Naive B cell (primary cell): ENCODE measurements at regions not wholly inside any gene's neighbourhood (a gene's known extent, or its start where the extent isn't known, plus 50 kb on each side); places are given as distances from the start of the nearest gene placed in this dataset.

ENCODE experiments used
- ATAC-seq, 2 donors: fragments of 150-1000 bp; cut with Tn5 transposase; 2 replicates each; pipeline ENCODE4 v1.10.0; 2021; ENCODE audit warnings: low read depth in 2 of 2, mild to moderate bottlenecking in 2 of 2, moderate library complexity in 2 of 2
- DNase-seq: peaks from one replicate; pipeline ENCODE4 v3.0.0; 2022
- H3K27ac Mint-ChIP-seq, 6 donors: one replicate each; pipeline ENCODE4 v1.8.0; 2020 to 2022; ENCODE audit warnings: mild to moderate bottlenecking in 6 of 6, mixed read lengths in 6 of 6, moderate library complexity in 5 of 6, inconsistent platforms in 2 of 6
- H3K27me3 Mint-ChIP-seq, 3 donors: one replicate each; pipeline ENCODE4 v1.8.0; 2021 to 2022; ENCODE audit warnings: mixed read lengths in 3 of 3, mild to moderate bottlenecking in 1 of 3
- H3K36me3 Mint-ChIP-seq, 2 donors: one replicate each; pipeline ENCODE4 v1.8.0; 2020 to 2022; ENCODE audit warnings: mixed read lengths in 2 of 2, inconsistent platforms in 1 of 2, mild to moderate bottlenecking in 1 of 2
- H3K4me1 Mint-ChIP-seq, 3 donors: one replicate each; pipeline ENCODE4 v1.8.0; 2020 to 2022; ENCODE audit warnings: mixed read lengths in 3 of 3, inconsistent platforms in 1 of 3, mild to moderate bottlenecking in 1 of 3, moderate library complexity in 1 of 3
- H3K4me3 Mint-ChIP-seq, 8 donors: one replicate each; pipeline ENCODE4 v1.8.0; 2020 to 2022; ENCODE audit warnings: mild to moderate bottlenecking in 8 of 8, mixed read lengths in 8 of 8, moderate library complexity in 8 of 8, inconsistent platforms in 2 of 8
- H3K9me3 Mint-ChIP-seq, 7 donors: one replicate each; pipeline ENCODE4 v1.8.0; 2020 to 2022; ENCODE audit warnings: mixed read lengths in 7 of 7, mild to moderate bottlenecking in 5 of 7, inconsistent platforms in 2 of 7, moderate library complexity in 1 of 7

GRCh38 chr22:48689206-48689605 is 1138.5 kb downstream of the BRD1 start:
- Mint-ChIP-seq H3K27me3 (peaks cover 0 to 11% (median 0%) of the 10 kb centered on the region in 3 donors), H3K4me3 (no peak overlapping the region), H3K9me3 (peaks cover 0 to 10% (median 0%) of the 10 kb centered on the region in 7 donors), H3K27ac (no peak overlapping the region), H3K36me3 (peaks cover 5 to 6% of the 10 kb centered on the region in 2 donors), H3K4me1 (no peaks in the 10 kb centered on the region)
- DNase-seq = no peak
- no peak for ATAC-seq

- Mint-ChIP-seq H3K4me3 (no peak overlapping the region), H3K4me1 (no peaks in the 10 kb centered on the region), H3K27ac (no peak overlapping the region), H3K36me3 (peaks cover 5 to 6% of the 10 kb centered on the region in 2 donors), H3K27me3 (peaks cover 0 to 11% (median 0%) of the 10 kb centered on the region in 3 donors), H3K9me3 (peaks cover 0 to 10% (median 2%) of the 10 kb centered on the region in 7 donors)
- DNase-seq = no peak
- ATAC-seq = no peak
These were observed 1139.3 kb downstream of the BRD1 start for GRCh38 chr22:48688366-48688765.

- Mint-ChIP-seq H3K9me3 (peaks cover 0 to 10% (median 2%) of the 10 kb centered on the region in 7 donors), H3K4me1 (no peaks in the 10 kb centered on the region), H3K4me3 (no peak overlapping the region), H3K27ac (peak overlapping the region in 1 of 6 donors; percentile 39), H3K36me3 (peaks cover 5 to 6% of the 10 kb centered on the region in 2 donors), H3K27me3 (peaks cover 0 to 11% (median 0%) of the 10 kb centered on the region in 3 donors)
- DNase-seq (no peak), ATAC-seq (no peak)
These were observed 1140.1 kb downstream of the BRD1 start for GRCh38 chr22:48687606-48688005.

DNA sequence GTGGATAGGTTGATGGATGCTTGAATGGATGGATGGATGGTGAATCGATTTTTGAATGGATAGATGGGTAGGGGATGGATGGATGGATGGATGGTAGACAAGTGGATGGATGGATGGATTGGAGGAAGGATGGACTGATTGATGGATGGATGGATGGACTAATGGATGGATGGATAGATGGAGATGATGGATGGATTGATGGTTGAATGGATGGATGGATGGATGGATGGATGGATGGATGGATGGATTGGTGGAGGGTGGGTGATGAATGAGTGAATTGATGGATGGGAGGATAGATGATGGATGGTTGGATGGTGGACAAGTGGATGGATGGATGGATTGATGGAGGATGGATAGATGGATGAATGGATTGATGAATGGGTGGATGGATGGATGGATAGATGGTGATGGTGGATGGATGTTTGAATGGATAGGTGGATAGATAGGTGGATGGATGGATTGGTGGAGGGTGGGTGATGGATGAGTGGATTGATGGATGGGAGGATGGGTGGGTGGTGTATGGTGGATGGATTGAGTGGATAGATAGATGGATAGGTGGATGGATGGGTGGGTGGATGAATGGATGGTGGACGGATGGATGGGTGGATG is 1140.9 kb downstream of the BRD1 start:
- H3K4me3 Mint-ChIP-seq = peak overlapping the region in 1 of 8 donors; percentile 36
- H3K4me1 Mint-ChIP-seq = no peaks in the 10 kb centered on the region
- H3K27me3 Mint-ChIP-seq = peaks cover 0 to 11% (median 0%) of the 10 kb centered on the region in 3 donors
- no peak overlapping the region for H3K27ac Mint-ChIP-seq
- DNase-seq (no peak), ATAC-seq (no peak)
- peaks cover 5 to 6% of the 10 kb centered on the region in 2 donors for H3K36me3 Mint-ChIP-seq
- peaks cover 0 to 10% (median 2%) of the 10 kb centered on the region in 7 donors for H3K9me3 Mint-ChIP-seq

DNA sequence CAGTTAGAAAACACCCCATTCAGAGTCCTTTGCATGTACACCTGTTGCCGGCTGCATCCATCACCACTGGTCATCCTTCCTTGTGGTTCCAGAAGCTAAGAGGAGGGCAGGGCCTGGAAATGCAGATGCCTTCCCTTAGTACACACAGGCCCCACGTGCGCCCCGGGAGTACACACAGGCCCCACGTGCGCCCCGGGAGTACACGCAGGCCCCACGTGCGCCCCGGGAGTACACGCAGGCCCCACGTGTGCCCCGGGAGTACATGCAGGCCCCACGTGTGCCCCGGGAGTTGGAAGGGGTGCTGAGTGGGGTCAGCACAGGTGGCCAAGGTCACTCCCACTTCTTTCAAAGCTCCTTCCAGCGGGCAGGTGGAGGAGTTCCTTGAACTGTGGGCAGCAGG is 1141.9 kb downstream of the BRD1 start:
- Mint-ChIP-seq H3K27ac (no peak overlapping the region), H3K4me3 (no peak overlapping the region), H3K9me3 (peaks cover 0 to 10% (median 2%) of the 10 kb centered on the region in 7 donors), H3K27me3 (peaks cover 0 to 10% (median 0%) of the 10 kb centered on the region in 3 donors), H3K4me1 (no peaks in the 10 kb centered on the region), H3K36me3 (peaks cover 5 to 6% of the 10 kb centered on the region in 2 donors)
- DNase-seq (no peak), ATAC-seq (no peak)

- peaks cover 0 to 10% (median 2%) of the 10 kb centered on the region in 7 donors for H3K9me3 Mint-ChIP-seq
- DNase-seq = no peak
- no peak overlapping the region for H3K4me3 Mint-ChIP-seq
- H3K27ac Mint-ChIP-seq = no peak overlapping the region
- peaks cover 5 to 6% of the 10 kb centered on the region in 2 donors for H3K36me3 Mint-ChIP-seq
- no peaks in the 10 kb centered on the region for H3K4me1 Mint-ChIP-seq
- ATAC-seq = no peak
- peaks cover 0 to 7% (median 0%) of the 10 kb centered on the region in 3 donors for H3K27me3 Mint-ChIP-seq
These were observed 1144.0 kb downstream of the BRD1 start for GRCh38 chr22:48683640-48684039.

GRCh38 chr22:48682504-48682903 is 1145.2 kb downstream of the BRD1 start:
- Mint-ChIP-seq H3K27ac (no peak overlapping the region), H3K4me3 (no peak overlapping the region), H3K36me3 (peaks cover 5 to 6% of the 10 kb centered on the region in 2 donors), H3K27me3 (peaks cover 0 to 7% (median 0%) of the 10 kb centered on the region in 3 donors), H3K4me1 (no peaks in the 10 kb centered on the region), H3K9me3 (peaks cover 0 to 10% (median 2%) of the 10 kb centered on the region in 7 donors)
- DNase-seq = no peak
- ATAC-seq = no peak

DNA sequence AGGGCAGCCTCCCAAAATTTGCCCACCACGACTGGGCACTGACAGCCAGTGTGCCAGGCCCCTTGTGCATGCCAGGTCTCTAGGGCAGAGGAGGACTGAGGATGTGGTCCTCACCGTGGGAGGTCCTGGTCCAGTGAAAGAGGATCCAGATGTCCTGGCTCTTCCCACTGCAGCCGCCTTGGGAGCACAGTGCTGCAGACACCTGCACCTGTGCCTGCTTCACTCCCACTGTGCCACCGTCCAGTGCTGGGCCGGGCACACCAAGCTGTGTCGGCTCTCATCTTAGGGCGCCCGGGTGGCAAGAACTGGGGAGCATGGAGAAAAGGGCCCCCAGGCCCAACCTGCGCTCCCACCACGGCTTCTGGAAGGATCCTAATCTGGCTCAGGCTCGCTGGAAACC is 1147.1 kb downstream of the BRD1 start:
- Mint-ChIP-seq H3K9me3 (peaks cover 0 to 2% (median 0%) of the 10 kb centered on the region in 7 donors), H3K36me3 (no peaks in the 10 kb centered on the region), H3K27me3 (no peaks in the 10 kb centered on the region), H3K4me3 (no peak overlapping the region), H3K4me1 (no peaks in the 10 kb centered on the region), H3K27ac (no peak overlapping the region)
- DNase-seq (no peak), ATAC-seq (no peak)

GRCh38 chr22:48679656-48680555 is 1147.8 kb downstream of the BRD1 start:
- DNase-seq = no peak
- H3K4me3 Mint-ChIP-seq = no peak overlapping the region
- H3K36me3 Mint-ChIP-seq = no peaks in the 10 kb centered on the region
- H3K27ac Mint-ChIP-seq = no peak overlapping the region
- H3K27me3 Mint-ChIP-seq = no peaks in the 10 kb centered on the region
- H3K9me3 Mint-ChIP-seq = peaks cover 0 to 2% (median 0%) of the 10 kb centered on the region in 7 donors
- no peak for ATAC-seq
- no peaks in the 10 kb centered on the region for H3K4me1 Mint-ChIP-seq

DNA sequence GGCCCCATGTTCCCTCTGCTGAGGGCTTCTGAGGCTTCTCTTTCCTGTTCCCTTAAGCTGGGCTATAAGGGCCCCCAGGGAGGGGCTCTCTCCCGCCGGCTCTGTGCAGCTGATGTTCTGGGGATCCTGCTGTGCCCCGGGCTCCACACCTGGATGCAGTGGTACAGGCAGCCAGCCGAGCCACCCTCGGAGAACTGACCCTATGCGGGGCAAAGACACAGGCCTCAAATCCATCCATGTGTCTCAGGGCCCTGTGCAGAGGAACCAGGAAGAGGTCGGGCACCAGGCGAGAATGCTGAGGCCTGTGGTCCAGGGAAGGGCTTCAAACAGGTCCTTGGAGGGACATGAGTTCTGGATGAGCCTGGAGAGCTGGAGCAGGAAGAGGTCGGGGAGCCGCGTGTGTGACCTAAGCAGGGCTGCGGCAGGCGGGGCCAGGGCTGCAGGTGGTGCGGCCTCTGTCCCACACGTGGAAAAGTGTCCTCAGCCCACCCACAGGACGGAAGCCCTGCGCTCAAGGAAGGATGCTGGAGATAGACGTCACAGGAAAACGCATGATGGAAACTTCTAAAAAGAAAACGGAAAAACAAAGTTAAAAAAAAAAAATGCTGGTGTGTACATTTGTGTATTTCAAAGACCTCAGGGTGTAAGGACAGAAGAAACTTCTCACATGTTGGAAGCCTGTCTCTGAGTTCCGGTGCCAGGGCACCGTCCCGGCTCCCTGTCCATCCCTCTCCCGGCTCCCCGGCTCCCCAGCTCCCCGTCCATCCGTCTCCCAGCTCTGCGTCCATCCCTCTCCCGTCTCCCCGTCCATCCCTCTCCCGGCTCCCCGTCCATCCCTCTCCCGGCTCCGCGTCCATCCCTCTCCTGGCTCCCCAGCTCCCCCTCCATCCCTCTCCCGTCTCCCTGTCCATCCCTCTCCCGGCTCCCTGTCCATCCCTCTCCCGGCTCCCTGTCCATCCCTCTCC is 1149.2 kb downstream of the BRD1 start:
- Mint-ChIP-seq H3K27ac (no peak overlapping the region), H3K27me3 (no peaks in the 10 kb centered on the region), H3K36me3 (peaks cover 0 to 6% of the 10 kb centered on the region in 2 donors), H3K4me1 (no peaks in the 10 kb centered on the region), H3K9me3 (peaks cover 0 to 9% (median 4%) of the 10 kb centered on the region in 7 donors), H3K4me3 (no peak overlapping the region)
- DNase-seq (no peak), ATAC-seq (no peak)

GRCh38 chr22:48677621-48678020 is 1150.1 kb downstream of the BRD1 start:
- peaks cover 4 to 17% (median 10%) of the 10 kb centered on the region in 7 donors for H3K9me3 Mint-ChIP-seq
- no peaks in the 10 kb centered on the region for H3K4me1 Mint-ChIP-seq
- H3K27me3 Mint-ChIP-seq = no peaks in the 10 kb centered on the region
- H3K27ac Mint-ChIP-seq = no peak overlapping the region
- no peak overlapping the region for H3K4me3 Mint-ChIP-seq
- ATAC-seq (no peak), DNase-seq (no peak)
- peaks cover 0 to 6% of the 10 kb centered on the region in 2 donors for H3K36me3 Mint-ChIP-seq

GRCh38 chr22:48677168-48677520 is 1150.5 kb downstream of the BRD1 start:
- H3K27me3 Mint-ChIP-seq = no peaks in the 10 kb centered on the region
- H3K9me3 Mint-ChIP-seq = peaks cover 4 to 22% (median 14%) of the 10 kb centered on the region in 7 donors
- DNase-seq (no peak), ATAC-seq (no peak)
- peaks cover 0 to 6% of the 10 kb centered on the region in 2 donors for H3K36me3 Mint-ChIP-seq
- H3K27ac Mint-ChIP-seq = no peak overlapping the region
- H3K4me3 Mint-ChIP-seq = no peak overlapping the region
- H3K4me1 Mint-ChIP-seq = no peaks in the 10 kb centered on the region
